Bronchial epithelial cell (primary cell): ENCODE measurements at regions not wholly inside any gene's neighbourhood (a gene's known extent, or its start where the extent isn't known, plus 50 kb on each side); places are given as distances from the start of the nearest gene placed in this dataset.

Source experiments
- DNase-seq: peaks from one replicate; pipeline ENCODE4 v3.0.0-alpha.2; 2010; ENCODE audit warnings: low read depth
- FAIRE-seq: peaks from 2 replicates; lab custom pipeline; 2011; peaks lifted over from hg19 to GRCh38; lab: Jason Lieb, UNC
- H3K27me3 ChIP-seq: 2 replicates; pipeline ENCODE4 v1.5.1; 2011; ENCODE audit warnings: low read length; ENCODE audit not compliant: control insufficient read depth, insufficient read depth
- H3K36me3 ChIP-seq: 2 replicates; pipeline ENCODE4 v1.5.1; 2011; ENCODE audit warnings: low read length; ENCODE audit not compliant: control insufficient read depth, insufficient read depth
- H3K4me3 ChIP-seq: 2 replicates; pipeline ENCODE4 v1.5.1; 2011; ENCODE audit warnings: mild to moderate bottlenecking, low read depth, low read length, control low read depth
- TF ChIP-seq, protein P1 (sequence below): IDR thresholded peaks from 2 replicates; pipeline ENCODE4 v1.5.1; 2011; ENCODE audit warnings: mild to moderate bottlenecking, moderate library complexity, low read length, control low read depth, inconsistent platforms; ENCODE audit not compliant: insufficient read depth, severe bottlenecking

DNA sequence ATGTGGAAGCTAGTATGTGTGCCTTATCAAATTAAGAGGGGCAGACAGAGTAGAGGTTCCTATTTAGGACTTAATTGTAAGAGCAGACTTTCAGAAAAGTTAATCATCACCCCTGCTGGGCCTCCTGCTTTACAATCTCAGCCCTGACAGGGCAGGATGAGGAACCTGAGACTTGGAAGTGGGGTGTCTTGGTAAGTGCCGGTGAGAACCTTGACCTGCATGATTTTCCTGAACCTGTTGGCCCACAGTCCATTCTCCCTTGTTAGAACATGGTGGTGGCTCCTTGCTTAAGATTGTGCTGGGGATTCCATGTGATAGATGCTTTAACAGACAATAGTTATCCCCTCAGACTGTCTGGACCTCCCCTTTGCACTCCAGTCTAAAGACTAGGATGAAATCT, 141.7 kb upstream of the TMEM72 start:
- no peaks in the 10 kb centered on the region for H3K36me3 ChIP-seq
- DNase-seq, result no peak
- no peak for FAIRE-seq
- no peaks in the 10 kb centered on the region for H3K27me3 ChIP-seq
- no peak overlapping the region for H3K4me3 ChIP-seq
- TF ChIP-seq, protein P1, sequence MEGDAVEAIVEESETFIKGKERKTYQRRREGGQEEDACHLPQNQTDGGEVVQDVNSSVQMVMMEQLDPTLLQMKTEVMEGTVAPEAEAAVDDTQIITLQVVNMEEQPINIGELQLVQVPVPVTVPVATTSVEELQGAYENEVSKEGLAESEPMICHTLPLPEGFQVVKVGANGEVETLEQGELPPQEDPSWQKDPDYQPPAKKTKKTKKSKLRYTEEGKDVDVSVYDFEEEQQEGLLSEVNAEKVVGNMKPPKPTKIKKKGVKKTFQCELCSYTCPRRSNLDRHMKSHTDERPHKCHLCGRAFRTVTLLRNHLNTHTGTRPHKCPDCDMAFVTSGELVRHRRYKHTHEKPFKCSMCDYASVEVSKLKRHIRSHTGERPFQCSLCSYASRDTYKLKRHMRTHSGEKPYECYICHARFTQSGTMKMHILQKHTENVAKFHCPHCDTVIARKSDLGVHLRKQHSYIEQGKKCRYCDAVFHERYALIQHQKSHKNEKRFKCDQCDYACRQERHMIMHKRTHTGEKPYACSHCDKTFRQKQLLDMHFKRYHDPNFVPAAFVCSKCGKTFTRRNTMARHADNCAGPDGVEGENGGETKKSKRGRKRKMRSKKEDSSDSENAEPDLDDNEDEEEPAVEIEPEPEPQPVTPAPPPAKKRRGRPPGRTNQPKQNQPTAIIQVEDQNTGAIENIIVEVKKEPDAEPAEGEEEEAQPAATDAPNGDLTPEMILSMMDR, result no peak

DNA sequence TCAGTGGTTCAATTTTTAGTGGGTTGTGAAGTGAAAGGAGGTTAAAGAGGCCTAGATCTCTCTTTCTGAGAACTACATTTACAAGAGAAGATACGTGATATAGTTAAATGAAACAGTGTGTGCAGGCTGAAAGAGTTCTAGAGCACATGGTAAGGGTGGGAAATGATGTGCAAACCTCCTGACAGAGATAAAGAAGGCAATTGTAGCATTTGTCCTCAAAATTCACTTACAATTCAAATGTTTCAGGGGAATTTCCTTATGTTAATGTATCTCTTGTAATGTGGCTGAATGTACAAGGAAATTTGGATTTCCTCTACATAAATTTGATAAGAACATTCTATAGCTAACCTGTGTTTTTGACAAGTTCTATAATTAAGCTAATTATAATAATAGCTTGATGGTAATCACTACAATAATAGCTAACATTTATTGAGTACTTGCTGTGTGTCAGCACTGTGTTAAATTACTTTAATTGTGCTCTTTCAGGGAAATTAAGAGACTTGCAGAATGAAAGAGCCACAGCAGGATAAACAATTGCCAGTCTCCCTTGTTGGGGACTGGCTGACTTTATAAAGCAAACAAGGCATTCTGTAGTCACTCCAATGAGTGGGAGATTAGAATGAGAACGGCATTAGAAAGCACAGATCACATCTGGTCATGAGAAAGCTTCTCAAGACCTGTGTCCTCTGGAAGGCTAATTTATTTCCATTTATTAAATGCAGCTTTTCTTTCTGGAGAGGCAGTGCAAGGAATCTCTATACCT, 139.7 kb upstream of the TMEM72 start:
- no peaks in the 10 kb centered on the region for H3K36me3 ChIP-seq
- FAIRE-seq, result no peak
- no peaks in the 10 kb centered on the region for H3K27me3 ChIP-seq
- H3K4me3 ChIP-seq, result no peak overlapping the region
- DNase-seq, result no peak
- TF ChIP-seq, protein P1, result no peak

DNA sequence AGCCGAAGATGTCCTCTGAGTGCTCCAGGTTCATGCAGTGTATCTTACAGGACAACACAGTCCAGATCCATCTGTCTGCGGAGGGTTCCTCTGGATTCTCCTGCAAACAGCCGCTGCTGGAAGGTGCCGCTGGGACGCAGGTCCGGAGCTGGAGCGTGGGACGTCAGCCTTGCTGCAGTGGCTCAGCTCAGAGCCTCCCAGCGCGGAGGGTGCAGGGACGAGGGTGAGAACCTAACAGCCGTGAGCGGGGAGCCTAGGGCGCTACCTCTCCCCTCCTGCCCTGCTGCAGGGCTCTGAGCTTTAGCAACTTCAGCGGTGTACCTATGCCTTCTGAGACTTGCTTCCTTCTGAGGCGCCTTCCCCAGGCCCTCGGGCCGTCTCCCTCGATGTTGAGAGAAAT, 137.6 kb upstream of the TMEM72 start:
- no peaks in the 10 kb centered on the region for H3K36me3 ChIP-seq
- no peaks in the 10 kb centered on the region for H3K27me3 ChIP-seq
- DNase-seq (no peak), FAIRE-seq (no peak)
- TF ChIP-seq, protein P1, result no peak
- no peak overlapping the region for H3K4me3 ChIP-seq

DNA sequence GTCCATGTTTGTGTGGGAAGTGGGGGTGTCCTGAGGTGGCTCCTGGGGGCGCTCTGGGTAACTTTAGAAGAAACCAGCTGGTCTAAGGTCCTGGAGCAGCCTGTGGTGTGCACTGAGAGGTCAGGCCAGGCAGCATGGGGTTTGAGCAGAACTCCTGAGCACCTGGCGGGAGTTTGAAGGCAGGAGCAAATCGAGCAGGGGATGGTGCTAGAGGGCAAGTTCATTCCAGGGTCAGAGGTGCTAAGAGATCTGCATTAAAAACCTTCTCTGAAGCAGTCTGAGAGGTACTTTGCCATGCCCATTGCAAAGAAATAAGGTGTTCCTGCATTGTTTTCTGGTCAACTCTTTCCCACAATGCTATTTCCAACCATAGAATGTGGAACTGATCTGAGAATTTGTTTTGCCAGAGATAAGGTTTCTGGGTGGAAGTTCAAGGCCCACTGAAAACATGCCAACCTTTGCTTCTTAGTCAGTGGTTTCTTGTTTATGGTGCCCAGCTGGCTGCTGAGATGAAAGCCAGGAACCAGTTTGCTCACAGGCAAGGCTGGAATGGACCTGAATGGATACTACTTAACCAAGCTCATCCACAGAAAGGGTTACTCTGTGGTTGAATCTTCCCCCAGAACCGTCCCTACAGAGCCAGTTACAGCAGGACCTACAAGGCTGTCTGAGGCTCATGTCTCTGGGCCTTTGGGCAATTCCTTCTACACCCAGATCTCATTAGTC, 136.3 kb upstream of the TMEM72 start:
- TF ChIP-seq, protein P1, result no peak
- H3K27me3 ChIP-seq, result no peaks in the 10 kb centered on the region
- FAIRE-seq (peak; percentile 58), DNase-seq (no peak)
- H3K36me3 ChIP-seq, result no peaks in the 10 kb centered on the region
- H3K4me3 ChIP-seq, result no peak overlapping the region

DNA sequence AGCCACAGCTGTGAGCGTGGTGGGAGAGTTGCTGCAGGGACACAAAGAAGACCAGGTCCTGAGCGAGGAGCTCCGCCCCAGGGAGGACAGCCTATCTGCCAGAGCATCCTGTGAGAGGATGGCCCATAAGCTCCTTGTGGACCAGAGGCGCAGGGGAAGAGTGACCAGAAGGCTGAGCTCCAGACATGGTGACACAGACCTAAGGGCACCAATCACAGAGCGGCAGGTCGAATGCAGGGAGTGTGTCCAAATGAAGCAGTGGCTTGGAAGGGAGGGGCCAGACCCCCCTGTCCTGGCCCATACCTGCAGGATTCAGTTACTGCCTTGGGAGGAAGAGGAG, 135.8 kb upstream of the TMEM72 start:
- TF ChIP-seq, protein P1, result no peak
- Histone ChIP-seq H3K4me3 (no peak overlapping the region), H3K27me3 (no peaks in the 10 kb centered on the region), H3K36me3 (no peaks in the 10 kb centered on the region)
- no peak for DNase-seq
- FAIRE-seq, result no peak

DNA sequence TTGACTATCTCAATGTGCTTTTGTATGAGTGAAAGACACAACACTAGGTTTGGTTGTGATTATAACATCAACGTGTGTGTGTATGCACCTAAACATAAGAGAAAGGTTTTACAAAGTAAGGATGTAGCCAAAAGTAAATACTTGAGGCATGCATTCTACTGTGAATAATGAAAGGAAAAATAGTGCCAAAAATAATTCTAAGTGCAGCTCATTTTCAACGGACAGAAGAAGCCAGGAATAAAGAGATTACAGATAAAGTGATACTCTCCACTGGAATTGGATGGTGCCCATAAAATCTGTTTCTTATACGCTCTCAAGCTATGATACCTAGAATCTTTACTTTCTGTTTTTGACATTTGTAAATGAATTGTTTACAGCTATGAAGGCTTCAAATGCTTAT, 135.0 kb upstream of the TMEM72 start:
- no peak for FAIRE-seq
- no peak for DNase-seq

More for the DNA sequence above, 135.0 kb upstream of the TMEM72 start:
- TF ChIP-seq, protein P1, result no peak
- Histone ChIP-seq H3K4me3 (no peak overlapping the region), H3K36me3 (no peaks in the 10 kb centered on the region), H3K27me3 (no peaks in the 10 kb centered on the region)
